Renal cortical epithelial cell (primary cell): ENCODE measurements at regions not wholly inside any gene's neighbourhood (a gene's known extent, or its start where the extent isn't known, plus 50 kb on each side); places are given as distances from the start of the nearest gene placed in this dataset.

ENCODE experiments used
- DNase-seq: peaks from one replicate; pipeline ENCODE4 v3.0.0-alpha.2; 2011; ENCODE audit warnings: low read depth

GRCh38 chr6:8543714-8544113 lies 108.4 kb upstream of the SLC35B3 start:
- DNase-seq, result no peak

GRCh38 chr6:8539453-8539852 lies 104.1 kb upstream of the SLC35B3 start:
- DNase-seq, result peak; percentile 47

GRCh38 chr6:8536122-8536521 lies 100.8 kb upstream of the SLC35B3 start:
- no peak for DNase-seq

- no peak for DNase-seq
Observed at GRCh38 chr6:8535519-8535918, 100.2 kb upstream of the SLC35B3 start.

GRCh38 chr6:8530785-8531435 lies 95.6 kb upstream of the SLC35B3 start:
- DNase-seq, result peak; percentile 30

GRCh38 chr6:8529250-8529649 lies 93.9 kb upstream of the SLC35B3 start:
- no peak for DNase-seq

- no peak for DNase-seq
Observed at GRCh38 chr6:8527818-8528217, 92.5 kb upstream of the SLC35B3 start.

- DNase-seq, result no peak
Observed at GRCh38 chr6:8526624-8527023, 91.3 kb upstream of the SLC35B3 start.

GRCh38 chr6:8525370-8525769 lies 90.0 kb upstream of the SLC35B3 start:
- DNase-seq, result no peak

GRCh38 chr6:8513174-8513573 lies 77.8 kb upstream of the SLC35B3 start:
- DNase-seq, result no peak

- no peak for DNase-seq
Observed at GRCh38 chr6:8507286-8507685, 71.9 kb upstream of the SLC35B3 start.

- no peak for DNase-seq
Observed at GRCh38 chr6:8506126-8506525, 70.8 kb upstream of the SLC35B3 start.

- peak; percentile 18 for DNase-seq
Observed at GRCh38 chr6:8499540-8499939, 64.2 kb upstream of the SLC35B3 start.

GRCh38 chr6:8494730-8495129 lies 59.4 kb upstream of the SLC35B3 start:
- DNase-seq, result no peak

- DNase-seq, result no peak
Observed at GRCh38 chr6:8492536-8493133, 57.3 kb upstream of the SLC35B3 start.
